ENCODE measurements at regions not wholly inside any gene's neighbourhood (a gene's known extent, or its start where the extent isn't known, plus 50 kb on each side); places are given as distances from the start of the nearest gene placed in this dataset.

DNA sequence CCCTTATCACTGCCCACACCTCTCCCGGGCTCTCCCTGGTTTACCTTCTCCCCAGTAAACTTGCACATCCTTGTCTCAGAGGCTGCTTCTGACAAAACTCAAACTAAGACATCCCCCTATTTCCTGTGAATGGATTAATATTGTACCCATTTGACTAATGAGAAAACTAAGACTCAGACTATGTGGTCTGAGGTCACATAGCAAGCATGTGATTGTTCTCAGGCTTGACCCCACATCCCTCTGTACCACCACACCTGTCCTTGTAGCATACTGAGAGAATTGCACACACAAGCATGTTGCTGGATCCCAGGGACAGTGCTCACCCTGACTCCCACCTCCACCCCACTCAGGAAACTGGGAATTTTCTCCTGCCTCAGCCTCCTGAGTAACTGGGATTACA, 90.7 kb upstream of the HES1 start:
- Histone ChIP-seq H4K91ac (ENCODE audit: insufficient read length, low read depth, low read length) (no peak overlapping the region), H3T11ph (ENCODE audit: low read length) (no peak overlapping the region), H2AK5ac (ENCODE audit: insufficient read length, low read length) (no peak overlapping the region), H3K18ac (ENCODE audit: insufficient read length, low read depth, low read length) (no peak overlapping the region), H2BK12ac (ENCODE audit: insufficient read length, low read depth, low read length) (no peak overlapping the region), H4K8ac (replicated peaks; ENCODE audit: insufficient read length, low read depth, low read length) (no peak overlapping the region), H3K9ac (ENCODE audit: extremely low read depth, insufficient read length, low read length) (no peak overlapping the region), H2AFZ (ENCODE audit: low read length) (no peak overlapping the region), H3K23ac (ENCODE audit: insufficient read length, low read depth, low read length) (no peak overlapping the region), H3K4ac (ENCODE audit: low read depth, low read length) (no peak overlapping the region), H2BK120ac (ENCODE audit: low read depth, low read length, poor library complexity, severe bottlenecking) (no peak overlapping the region), H2BK15ac (ENCODE audit: low read depth, low read length) (no peak overlapping the region), H3K56ac (ENCODE audit: insufficient read length, low read depth, low read length) (no peak overlapping the region), H4K5ac (ENCODE audit: insufficient read length, low read depth, low read length) (no peak overlapping the region), H3K4me1 (ENCODE audit: insufficient read depth, low read length) (no peaks in the 10 kb centered on the region), H3K23me2 (ENCODE audit: insufficient read length, low read depth, low read length, poor library complexity, severe bottlenecking) (no peaks in the 10 kb centered on the region), H3K27me3 (ENCODE audit: insufficient read depth, low read length) (no peaks in the 10 kb centered on the region; the same call in none of the 2 replicates), H3K9me3 (ENCODE audit: control insufficient read depth, low read depth, low read length) (no peaks in the 10 kb centered on the region), H3K79me2 (ENCODE audit: insufficient read depth, low read length) (no peaks in the 10 kb centered on the region), H2BK5ac (ENCODE audit: insufficient read length, low read length) (no peak overlapping the region), H3K4me2 (ENCODE audit: insufficient read depth, insufficient read length, low read length) (no peak overlapping the region), H3K14ac (ENCODE audit: insufficient read depth, low read length) (no peak overlapping the region), H2BK20ac (ENCODE audit: low read depth, low read length, poor library complexity, severe bottlenecking) (no peak overlapping the region), H4K20me1 (ENCODE audit: control insufficient read depth, insufficient read depth, insufficient read length) (no peaks in the 10 kb centered on the region), H3K79me1 (ENCODE audit: insufficient read depth, low read depth, low read length, poor library complexity, severe bottlenecking) (no peaks in the 10 kb centered on the region), H3K27ac (ENCODE audit: insufficient read length, low read depth, low read length) (no peak overlapping the region)
- WGBS (ENCODE audit: extremely low coverage, insufficient read length, low lambda C conversion rate), result no CpG with 5 or more reads among the region's 1 CpG
- no peak overlapping the region for H3K27ac Mint-ChIP-seq
- peaks cover 0 to 3% (median 0%) of the 10 kb centered on the region in 3 experiments; a peak in 4 of 7 replicates for H3K36me3 Mint-ChIP-seq (ENCODE audit: insufficient read depth in 1 of 3, low read depth in 3 of 3)
- peaks cover 3% of the 10 kb centered on the region in 2 experiments for H3K9me3 Mint-ChIP-seq
- H3K4me3 Mint-ChIP-seq, result no peak overlapping the region
- DNase-seq, result no peak
- no peak for TF ChIP-seq CTCF (conservative IDR thresholded peaks at IDR 0.05)
- H3K27me3 Mint-ChIP-seq (ENCODE audit: low read depth), result peaks cover 15% of the 10 kb centered on the region
- H3K4me1 Mint-ChIP-seq, result peaks cover 4 to 6% of the 10 kb centered on the region in 2 experiments; a peak in 3 of 4 replicates

All from H9 (cell line).